ENCODE measurements at regions not wholly inside any gene's neighbourhood (a gene's known extent, or its start where the extent isn't known, plus 50 kb on each side); places are given as distances from the start of the nearest gene placed in this dataset.

DNA sequence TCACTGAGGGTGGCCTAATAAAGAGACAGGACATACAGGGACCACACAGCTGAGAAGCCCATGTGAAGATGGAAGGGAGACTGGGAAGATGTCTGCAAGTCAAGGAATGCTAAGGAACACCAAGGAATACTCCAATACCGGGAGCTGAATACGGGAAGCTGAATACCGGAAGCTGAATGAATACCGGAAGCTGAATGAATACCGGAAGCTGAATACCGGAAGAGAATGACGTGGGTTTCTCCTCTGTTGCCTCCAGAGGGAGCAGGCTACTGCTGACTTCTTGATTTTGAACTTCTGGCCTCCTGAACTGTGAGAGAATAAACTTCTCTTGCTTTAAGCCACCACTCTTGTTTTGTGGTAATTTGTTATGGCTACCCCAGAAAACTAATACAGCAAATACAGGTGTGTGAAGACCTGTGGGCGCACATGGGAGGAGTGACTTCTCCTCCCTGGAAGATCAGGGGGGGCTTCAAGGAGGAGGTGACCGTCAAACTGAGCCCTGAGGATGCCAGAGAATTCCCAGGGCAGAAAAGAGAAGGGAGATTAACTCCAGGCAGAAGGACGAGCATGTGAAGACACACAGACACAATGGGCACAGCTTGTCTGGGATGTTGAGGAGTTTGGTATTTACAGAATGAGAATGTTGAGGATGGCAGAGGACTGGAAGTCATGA lies 259.9 kb downstream of the IRF8 start:
- H3K27ac ChIP-seq = no peak overlapping the region
- no peaks in the 10 kb centered on the region for H3K4me1 ChIP-seq
- intact Hi-C loops (cut with DNase I; ENCODE audit: low total_unique reads) = no loop called here
- no peaks in the 10 kb centered on the region for H3K9me3 ChIP-seq
- H3K36me3 ChIP-seq = no peaks in the 10 kb centered on the region
- TF ChIP-seq, protein P1, sequence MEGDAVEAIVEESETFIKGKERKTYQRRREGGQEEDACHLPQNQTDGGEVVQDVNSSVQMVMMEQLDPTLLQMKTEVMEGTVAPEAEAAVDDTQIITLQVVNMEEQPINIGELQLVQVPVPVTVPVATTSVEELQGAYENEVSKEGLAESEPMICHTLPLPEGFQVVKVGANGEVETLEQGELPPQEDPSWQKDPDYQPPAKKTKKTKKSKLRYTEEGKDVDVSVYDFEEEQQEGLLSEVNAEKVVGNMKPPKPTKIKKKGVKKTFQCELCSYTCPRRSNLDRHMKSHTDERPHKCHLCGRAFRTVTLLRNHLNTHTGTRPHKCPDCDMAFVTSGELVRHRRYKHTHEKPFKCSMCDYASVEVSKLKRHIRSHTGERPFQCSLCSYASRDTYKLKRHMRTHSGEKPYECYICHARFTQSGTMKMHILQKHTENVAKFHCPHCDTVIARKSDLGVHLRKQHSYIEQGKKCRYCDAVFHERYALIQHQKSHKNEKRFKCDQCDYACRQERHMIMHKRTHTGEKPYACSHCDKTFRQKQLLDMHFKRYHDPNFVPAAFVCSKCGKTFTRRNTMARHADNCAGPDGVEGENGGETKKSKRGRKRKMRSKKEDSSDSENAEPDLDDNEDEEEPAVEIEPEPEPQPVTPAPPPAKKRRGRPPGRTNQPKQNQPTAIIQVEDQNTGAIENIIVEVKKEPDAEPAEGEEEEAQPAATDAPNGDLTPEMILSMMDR (IDR thresholded peaks at IDR 0.05) = no peak
- no peak for DNase-seq
- no peak overlapping the region for H3K4me3 ChIP-seq
- peaks cover 0 to 14% of the 10 kb centered on the region in 2 donors for H3K27me3 ChIP-seq

DNA sequence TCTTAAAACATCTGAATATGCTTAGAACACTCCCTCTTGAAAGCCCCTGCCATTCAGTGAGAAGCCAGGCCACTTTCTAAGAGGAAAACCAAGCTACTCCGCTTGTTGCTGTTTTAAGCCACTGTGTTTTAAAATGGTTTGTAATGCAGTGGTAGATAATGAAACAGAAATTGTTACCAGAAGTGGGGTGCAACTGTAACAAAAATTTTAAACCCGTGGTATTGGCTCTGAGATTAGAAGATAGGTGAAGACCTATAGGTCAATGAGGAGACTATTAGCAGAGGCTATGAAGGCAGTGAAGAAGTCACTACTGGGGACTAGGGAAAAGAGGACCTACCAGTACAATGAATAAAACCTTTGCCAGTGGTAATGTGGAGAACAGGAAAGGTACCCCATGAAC lies 266.5 kb downstream of the IRF8 start:
- intact Hi-C loops (cut with DNase I; ENCODE audit: low total_unique reads) = no loop called here
- H3K27ac ChIP-seq = no peak overlapping the region
- H3K27me3 ChIP-seq = peaks cover 0 to 28% of the 10 kb centered on the region in 2 donors
- H3K4me1 ChIP-seq = no peaks in the 10 kb centered on the region
- DNase-seq = no peak
- H3K36me3 ChIP-seq = no peaks in the 10 kb centered on the region
- TF ChIP-seq, protein P1 (IDR thresholded peaks at IDR 0.05) = no peak
- H3K9me3 ChIP-seq = peaks cover 0 to 16% (median 13%) of the 10 kb centered on the region in 3 donors
- H3K4me3 ChIP-seq = no peak overlapping the region

DNA sequence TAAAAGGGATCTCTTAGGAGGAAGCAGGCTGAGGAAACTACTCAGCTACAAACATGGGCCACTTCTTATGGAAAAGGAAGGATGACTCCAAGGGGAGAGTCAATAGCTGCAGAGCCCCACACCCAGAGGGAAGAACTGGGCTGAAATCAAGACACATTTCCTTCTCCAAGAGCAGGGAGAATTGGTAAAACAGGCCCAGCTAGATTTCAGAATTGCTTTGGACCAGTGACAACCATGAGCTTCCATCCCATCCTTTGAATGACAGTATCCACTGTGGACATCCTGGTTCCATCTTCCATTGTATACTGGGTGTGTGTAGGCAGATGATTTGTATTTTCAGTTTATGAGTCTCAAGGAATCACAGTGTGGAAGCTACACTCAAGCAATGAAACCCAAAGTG lies 267.5 kb downstream of the IRF8 start:
- H3K9me3 ChIP-seq = peaks cover 0 to 16% (median 13%) of the 10 kb centered on the region in 3 donors
- H3K4me1 ChIP-seq = no peaks in the 10 kb centered on the region
- no peaks in the 10 kb centered on the region for H3K36me3 ChIP-seq
- no peak overlapping the region for H3K27ac ChIP-seq
- H3K27me3 ChIP-seq = peaks cover 0 to 28% of the 10 kb centered on the region in 2 donors
- TF ChIP-seq, protein P1 (IDR thresholded peaks at IDR 0.05) = no peak
- DNase-seq = no peak
- H3K4me3 ChIP-seq = no peak overlapping the region
- intact Hi-C loops (cut with DNase I; ENCODE audit: low total_unique reads) = no loop called here

DNA sequence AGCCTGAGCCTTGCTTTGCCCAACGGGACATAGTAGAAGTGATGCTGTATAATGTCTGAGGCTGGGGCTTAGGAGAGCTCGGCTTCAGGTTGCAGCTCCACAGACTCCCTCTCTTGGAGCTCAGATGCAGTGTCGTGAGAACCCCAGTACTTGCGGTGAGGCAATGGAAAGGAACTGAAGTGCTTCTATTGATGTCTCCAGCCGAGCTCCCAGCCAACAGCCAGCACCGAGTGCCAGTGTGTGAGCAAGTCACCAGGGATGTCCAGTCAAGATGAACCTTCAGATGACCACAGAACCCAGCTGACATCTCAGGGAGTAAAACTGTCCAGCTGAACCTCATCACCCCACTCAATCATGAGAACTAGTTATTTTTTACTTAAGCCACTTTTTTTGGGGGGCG lies 268.1 kb downstream of the IRF8 start:
- Histone ChIP-seq H3K27me3 (peaks cover 0 to 28% of the 10 kb centered on the region in 2 donors), H3K4me1 (no peaks in the 10 kb centered on the region), H3K9me3 (peaks cover 0 to 16% (median 13%) of the 10 kb centered on the region in 3 donors), H3K4me3 (no peak overlapping the region), H3K36me3 (no peaks in the 10 kb centered on the region), H3K27ac (no peak overlapping the region)
- DNase-seq = no peak
- intact Hi-C loops (cut with DNase I; ENCODE audit: low total_unique reads) = no loop called here
- TF ChIP-seq, protein P1 (IDR thresholded peaks at IDR 0.05) = no peak

DNA sequence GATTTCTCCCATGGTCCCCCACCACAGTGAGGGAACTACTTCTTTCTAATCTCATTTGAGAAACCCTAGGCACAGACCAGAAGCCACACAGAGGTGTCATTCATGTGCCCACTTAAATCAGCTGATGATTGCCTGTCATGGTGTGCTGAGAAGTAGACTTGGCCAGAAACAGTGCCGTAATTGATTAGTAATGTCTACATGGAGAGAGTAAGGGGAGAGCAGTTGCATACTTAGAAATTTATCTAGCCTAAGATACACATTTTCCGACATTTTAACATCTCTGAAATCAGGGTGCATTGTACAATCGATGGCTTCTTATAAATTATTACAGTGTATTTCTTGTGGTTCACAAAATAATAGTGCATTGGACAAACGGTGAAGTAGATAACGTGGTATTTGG lies 271.8 kb downstream of the IRF8 start:
- no peaks in the 10 kb centered on the region for H3K36me3 ChIP-seq
- intact Hi-C loops (cut with DNase I; ENCODE audit: low total_unique reads) = no loop called here
- H3K4me1 ChIP-seq = no peaks in the 10 kb centered on the region
- TF ChIP-seq, protein P1 (IDR thresholded peaks at IDR 0.05) = no peak
- peaks cover 0 to 26% of the 10 kb centered on the region in 2 donors for H3K27me3 ChIP-seq
- peaks cover 0 to 5% (median 1%) of the 10 kb centered on the region in 3 donors for H3K9me3 ChIP-seq
- DNase-seq = no peak
- no peak overlapping the region for H3K27ac ChIP-seq
- no peak overlapping the region for H3K4me3 ChIP-seq
